ENCODE measurements at regions not wholly inside any gene's neighbourhood (a gene's known extent, or its start where the extent isn't known, plus 50 kb on each side); places are given as distances from the start of the nearest gene placed in this dataset.
"Not testable (repeated sequence)": the region's sequence is repeated elsewhere in the genome, so short reads cannot be mapped to it uniquely, and the experiment has no call there.

DNA sequence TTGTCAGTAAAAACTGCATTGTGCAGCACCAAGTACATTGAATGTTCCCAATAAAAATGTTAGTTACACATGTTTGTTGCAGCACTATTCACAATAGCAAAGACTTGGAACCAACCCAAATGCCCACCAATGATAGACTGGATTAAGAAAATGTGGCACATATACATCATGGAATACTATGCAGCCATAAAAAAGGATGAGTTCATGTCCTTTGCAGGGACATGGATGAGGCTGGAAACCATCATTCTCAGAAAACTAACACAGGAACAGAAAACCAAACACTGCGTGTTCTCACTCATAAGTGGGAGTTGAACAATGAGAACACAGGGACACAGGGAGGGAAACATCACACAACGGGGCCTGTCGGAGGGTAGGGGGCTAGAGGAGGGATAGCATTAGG is 401.3 kb upstream of the NR5A2 start:
- TF ChIP-seq, protein P1, sequence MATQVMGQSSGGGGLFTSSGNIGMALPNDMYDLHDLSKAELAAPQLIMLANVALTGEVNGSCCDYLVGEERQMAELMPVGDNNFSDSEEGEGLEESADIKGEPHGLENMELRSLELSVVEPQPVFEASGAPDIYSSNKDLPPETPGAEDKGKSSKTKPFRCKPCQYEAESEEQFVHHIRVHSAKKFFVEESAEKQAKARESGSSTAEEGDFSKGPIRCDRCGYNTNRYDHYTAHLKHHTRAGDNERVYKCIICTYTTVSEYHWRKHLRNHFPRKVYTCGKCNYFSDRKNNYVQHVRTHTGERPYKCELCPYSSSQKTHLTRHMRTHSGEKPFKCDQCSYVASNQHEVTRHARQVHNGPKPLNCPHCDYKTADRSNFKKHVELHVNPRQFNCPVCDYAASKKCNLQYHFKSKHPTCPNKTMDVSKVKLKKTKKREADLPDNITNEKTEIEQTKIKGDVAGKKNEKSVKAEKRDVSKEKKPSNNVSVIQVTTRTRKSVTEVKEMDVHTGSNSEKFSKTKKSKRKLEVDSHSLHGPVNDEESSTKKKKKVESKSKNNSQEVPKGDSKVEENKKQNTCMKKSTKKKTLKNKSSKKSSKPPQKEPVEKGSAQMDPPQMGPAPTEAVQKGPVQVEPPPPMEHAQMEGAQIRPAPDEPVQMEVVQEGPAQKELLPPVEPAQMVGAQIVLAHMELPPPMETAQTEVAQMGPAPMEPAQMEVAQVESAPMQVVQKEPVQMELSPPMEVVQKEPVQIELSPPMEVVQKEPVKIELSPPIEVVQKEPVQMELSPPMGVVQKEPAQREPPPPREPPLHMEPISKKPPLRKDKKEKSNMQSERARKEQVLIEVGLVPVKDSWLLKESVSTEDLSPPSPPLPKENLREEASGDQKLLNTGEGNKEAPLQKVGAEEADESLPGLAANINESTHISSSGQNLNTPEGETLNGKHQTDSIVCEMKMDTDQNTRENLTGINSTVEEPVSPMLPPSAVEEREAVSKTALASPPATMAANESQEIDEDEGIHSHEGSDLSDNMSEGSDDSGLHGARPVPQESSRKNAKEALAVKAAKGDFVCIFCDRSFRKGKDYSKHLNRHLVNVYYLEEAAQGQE (IDR thresholded peaks at IDR 0.05; ENCODE audit: insufficient read depth in 1 of 2, low read depth in 2 of 2, low read length in 1 of 2) = not testable (repeated sequence)
- TF ChIP-seq, protein P2, sequence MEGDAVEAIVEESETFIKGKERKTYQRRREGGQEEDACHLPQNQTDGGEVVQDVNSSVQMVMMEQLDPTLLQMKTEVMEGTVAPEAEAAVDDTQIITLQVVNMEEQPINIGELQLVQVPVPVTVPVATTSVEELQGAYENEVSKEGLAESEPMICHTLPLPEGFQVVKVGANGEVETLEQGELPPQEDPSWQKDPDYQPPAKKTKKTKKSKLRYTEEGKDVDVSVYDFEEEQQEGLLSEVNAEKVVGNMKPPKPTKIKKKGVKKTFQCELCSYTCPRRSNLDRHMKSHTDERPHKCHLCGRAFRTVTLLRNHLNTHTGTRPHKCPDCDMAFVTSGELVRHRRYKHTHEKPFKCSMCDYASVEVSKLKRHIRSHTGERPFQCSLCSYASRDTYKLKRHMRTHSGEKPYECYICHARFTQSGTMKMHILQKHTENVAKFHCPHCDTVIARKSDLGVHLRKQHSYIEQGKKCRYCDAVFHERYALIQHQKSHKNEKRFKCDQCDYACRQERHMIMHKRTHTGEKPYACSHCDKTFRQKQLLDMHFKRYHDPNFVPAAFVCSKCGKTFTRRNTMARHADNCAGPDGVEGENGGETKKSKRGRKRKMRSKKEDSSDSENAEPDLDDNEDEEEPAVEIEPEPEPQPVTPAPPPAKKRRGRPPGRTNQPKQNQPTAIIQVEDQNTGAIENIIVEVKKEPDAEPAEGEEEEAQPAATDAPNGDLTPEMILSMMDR (IDR thresholded peaks at IDR 0.05) = not testable (repeated sequence)
- TF ChIP-seq POLR2AphosphoS5 (IDR thresholded peaks at IDR 0.05; ENCODE audit: low read depth, low read length) = not testable (repeated sequence)
